NB4 (cell line): ENCODE measurements at regions not wholly inside any gene's neighbourhood (a gene's known extent, or its start where the extent isn't known, plus 50 kb on each side); places are given as distances from the start of the nearest gene placed in this dataset.

Experiments used
- CTCF ChIP-seq: IDR thresholded peaks from one replicate; pipeline ENCODE4 v1.5.1; 2012; ENCODE audit warnings: low read depth, low read length
- POLR2A ChIP-seq: IDR thresholded peaks from 2 replicates; pipeline ENCODE4 v1.6.1; 2011; ENCODE audit warnings: mild to moderate bottlenecking; ENCODE audit not compliant: insufficient read length; ENCODE audit errors: extremely low read depth

DNA sequence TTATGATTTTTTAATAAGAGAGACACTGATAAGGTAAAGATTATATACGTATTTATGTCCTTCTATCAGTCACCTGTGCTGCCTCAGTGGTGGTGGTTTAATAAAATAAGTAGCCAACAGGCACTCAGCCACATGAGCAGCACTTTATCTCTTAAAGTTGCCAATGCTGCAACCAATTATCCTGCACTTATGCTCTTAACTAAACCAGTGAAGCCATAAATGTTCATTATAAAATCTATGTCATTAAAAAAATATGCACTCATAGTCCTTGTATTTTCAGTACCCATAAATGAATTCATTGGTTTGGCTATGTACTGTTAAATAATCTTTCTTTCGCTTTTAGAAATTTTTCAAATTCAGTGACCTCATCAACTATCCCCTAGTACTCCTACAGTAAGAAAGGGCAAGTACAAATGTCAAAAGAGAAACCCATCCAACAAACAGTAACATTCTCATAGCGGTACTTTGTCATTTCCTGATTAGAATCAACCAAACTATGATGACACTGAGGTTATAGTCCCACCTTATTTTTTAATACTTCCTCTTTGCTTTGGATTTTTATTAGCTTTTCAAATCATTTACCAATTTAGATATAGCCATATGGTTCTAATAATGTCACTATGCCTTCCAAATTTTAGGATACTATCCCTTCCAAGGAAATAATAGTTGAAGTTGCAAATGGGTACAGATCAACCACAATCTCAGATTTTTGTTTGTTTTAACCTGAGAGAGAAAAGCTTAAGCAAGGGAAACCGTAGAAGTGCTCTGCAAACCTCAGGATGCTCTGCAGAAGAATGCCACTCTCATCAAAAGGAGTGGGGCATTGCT, 190.9 kb downstream of the KLF12 start:
- TF ChIP-seq POLR2A (no peak), CTCF (no peak)
